ENCODE measurements at regions not wholly inside any gene's neighbourhood (a gene's known extent, or its start where the extent isn't known, plus 50 kb on each side); places are given as distances from the start of the nearest gene placed in this dataset.

DNA sequence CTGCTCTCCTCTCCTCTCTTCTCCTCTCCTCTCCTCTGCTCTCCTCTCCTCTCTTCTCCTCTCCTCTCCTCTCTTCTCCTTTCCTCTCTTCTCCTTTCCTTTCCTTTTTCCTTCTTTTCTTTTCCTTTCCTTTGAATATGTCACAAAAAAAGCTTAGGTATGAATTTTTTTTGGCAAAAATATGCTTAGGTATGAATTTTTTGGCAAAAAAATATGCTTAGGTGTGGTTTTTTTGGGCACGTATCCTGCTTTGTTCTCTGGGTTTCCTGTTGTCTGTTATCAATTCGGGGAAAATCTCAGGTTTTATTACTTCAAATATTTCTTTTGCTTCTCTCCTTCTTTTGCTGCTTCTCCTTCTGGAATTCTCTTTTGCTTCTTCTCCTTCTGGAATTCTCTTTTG, 155.5 kb upstream of the PMEPA1 start:
- TF ChIP-seq POLR2AphosphoS5 (IDR thresholded peaks at IDR 0.05) (no peak), POLR2A (IDR thresholded peaks at IDR 0.05) (no peak)
- TF ChIP-seq, protein P1, sequence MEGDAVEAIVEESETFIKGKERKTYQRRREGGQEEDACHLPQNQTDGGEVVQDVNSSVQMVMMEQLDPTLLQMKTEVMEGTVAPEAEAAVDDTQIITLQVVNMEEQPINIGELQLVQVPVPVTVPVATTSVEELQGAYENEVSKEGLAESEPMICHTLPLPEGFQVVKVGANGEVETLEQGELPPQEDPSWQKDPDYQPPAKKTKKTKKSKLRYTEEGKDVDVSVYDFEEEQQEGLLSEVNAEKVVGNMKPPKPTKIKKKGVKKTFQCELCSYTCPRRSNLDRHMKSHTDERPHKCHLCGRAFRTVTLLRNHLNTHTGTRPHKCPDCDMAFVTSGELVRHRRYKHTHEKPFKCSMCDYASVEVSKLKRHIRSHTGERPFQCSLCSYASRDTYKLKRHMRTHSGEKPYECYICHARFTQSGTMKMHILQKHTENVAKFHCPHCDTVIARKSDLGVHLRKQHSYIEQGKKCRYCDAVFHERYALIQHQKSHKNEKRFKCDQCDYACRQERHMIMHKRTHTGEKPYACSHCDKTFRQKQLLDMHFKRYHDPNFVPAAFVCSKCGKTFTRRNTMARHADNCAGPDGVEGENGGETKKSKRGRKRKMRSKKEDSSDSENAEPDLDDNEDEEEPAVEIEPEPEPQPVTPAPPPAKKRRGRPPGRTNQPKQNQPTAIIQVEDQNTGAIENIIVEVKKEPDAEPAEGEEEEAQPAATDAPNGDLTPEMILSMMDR (IDR thresholded peaks at IDR 0.05), result no peak

Measured in breast epithelium (tissue), 3 donors.